Smooth muscle cell of the brain vasculature (primary cell): ENCODE measurements at regions not wholly inside any gene's neighbourhood (a gene's known extent, or its start where the extent isn't known, plus 50 kb on each side); places are given as distances from the start of the nearest gene placed in this dataset.
"Not testable (repeated sequence)": the region's sequence is repeated elsewhere in the genome, so short reads cannot be mapped to it uniquely, and the experiment has no call there.

Source experiments
- DNase-seq: peaks from one replicate; pipeline ENCODE4 v3.0.0-alpha.2; 2012; ENCODE audit warnings: low read depth, low spot score

GRCh38 chr4:82192017-82192673, 181.6 kb downstream of the HNRNPD start:
- no peak for DNase-seq

GRCh38 chr4:82181789-82182188, 192.0 kb downstream of the HNRNPD start:
- DNase-seq, result no peak

- no peak for DNase-seq
Measured at GRCh38 chr4:82172186-82172585, 201.6 kb downstream of the HNRNPD start.

GRCh38 chr4:82171531-82172155, 202.1 kb downstream of the HNRNPD start:
- DNase-seq, result no peak

- no peak for DNase-seq
Measured at GRCh38 chr4:82149750-82150149, 224.0 kb downstream of the HNRNPD start.

- no peak for DNase-seq
Measured at GRCh38 chr4:82145850-82146249, 227.9 kb downstream of the HNRNPD start.

- DNase-seq, result no peak
Measured at GRCh38 chr4:82140422-82140821, 233.4 kb downstream of the HNRNPD start.

GRCh38 chr4:82139287-82139686, 234.5 kb downstream of the HNRNPD start:
- no peak for DNase-seq

GRCh38 chr4:82138374-82138773, 235.4 kb downstream of the HNRNPD start:
- no peak for DNase-seq

- DNase-seq, result no peak
Measured at GRCh38 chr4:82136161-82136801, 237.5 kb downstream of the HNRNPD start.

GRCh38 chr4:82128355-82128754, 245.4 kb downstream of the HNRNPD start:
- no peak for DNase-seq

GRCh38 chr4:82126512-82127040, 247.2 kb downstream of the HNRNPD start:
- no peak for DNase-seq

- DNase-seq, result no peak
Measured at GRCh38 chr4:82125787-82126297, 247.9 kb downstream of the HNRNPD start.

GRCh38 chr4:82124932-82125786, 248.6 kb downstream of the HNRNPD start:
- DNase-seq, result no peak

- DNase-seq, result no peak
Measured at GRCh38 chr4:82124365-82124764, 249.4 kb downstream of the HNRNPD start.

- DNase-seq, result no peak
Measured at GRCh38 chr4:82123934-82124333, 249.9 kb downstream of the HNRNPD start.

- not testable (repeated sequence) for DNase-seq
Measured at GRCh38 chr4:82115183-82115582, 258.6 kb downstream of the HNRNPD start.

- no peak for DNase-seq
Measured at GRCh38 chr4:82108506-82108905, 265.3 kb downstream of the HNRNPD start.

- no peak for DNase-seq
Measured at GRCh38 chr4:82104578-82104977, 269.2 kb downstream of the HNRNPD start.

GRCh38 chr4:82099928-82100579, 273.7 kb downstream of the HNRNPD start:
- no peak for DNase-seq

GRCh38 chr4:82097504-82097903, 276.3 kb downstream of the HNRNPD start:
- no peak for DNase-seq
